ENCODE measurements at regions not wholly inside any gene's neighbourhood (a gene's known extent, or its start where the extent isn't known, plus 50 kb on each side); places are given as distances from the start of the nearest gene placed in this dataset.
A peak's percentile ranks its signal among the peaks of the same experiment; 100 is the strongest.
"Not testable (repeated sequence)": the region's sequence is repeated elsewhere in the genome, so short reads cannot be mapped to it uniquely, and the experiment has no call there.

DNA sequence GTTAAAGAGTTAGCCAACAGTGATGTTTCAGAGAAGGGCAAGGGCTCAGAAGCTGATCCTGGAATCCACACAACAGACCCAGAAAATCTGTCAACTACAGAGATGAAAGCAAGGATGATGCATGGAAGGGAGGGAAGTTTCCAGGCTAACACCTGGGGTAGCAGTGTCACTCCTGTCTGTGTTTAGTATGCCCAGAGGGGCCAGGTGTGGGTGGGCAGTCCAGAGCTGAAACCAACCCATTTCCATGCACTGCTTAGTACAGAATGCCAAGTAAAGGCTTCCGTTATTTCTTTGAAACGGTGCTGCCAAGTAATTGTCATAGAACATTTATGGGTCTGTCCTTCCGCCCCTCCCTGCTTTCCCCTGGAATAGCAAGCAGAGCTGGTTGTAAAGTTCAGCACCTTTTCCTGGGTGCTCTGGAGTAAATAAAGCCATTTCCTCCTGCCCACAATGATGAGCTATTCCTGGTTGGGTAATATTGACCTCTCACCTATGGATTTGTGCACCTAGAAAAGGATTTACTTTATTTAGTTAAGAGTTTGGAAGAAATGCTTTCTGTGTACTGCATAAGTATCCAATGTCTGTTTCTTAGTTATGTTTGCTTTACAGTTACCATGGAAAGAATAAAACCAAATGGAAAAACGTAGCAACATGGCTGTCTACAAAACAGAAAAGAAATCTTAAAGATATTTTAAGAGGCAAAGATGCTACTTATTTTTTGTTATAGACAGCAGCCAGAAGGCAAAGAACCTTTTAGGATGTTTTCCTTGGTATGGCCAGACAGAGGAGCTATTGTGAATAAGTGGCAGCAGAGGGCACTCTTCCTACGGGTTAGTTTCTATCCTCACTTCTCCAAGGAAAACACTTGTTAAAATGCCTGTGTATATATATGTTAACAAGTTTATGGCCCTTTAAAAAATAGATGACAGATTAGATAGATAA, 71.7 kb downstream of the PRR15 start:
- H3K27me3 ChIP-seq; H3K4me3 ChIP-seq; H3K4me1 ChIP-seq; DNase-seq; H3K9me3 ChIP-seq; intact Hi-C loops (cut with DNase I); H3K27ac ChIP-seq; H3K36me3 ChIP-seq: not testable (repeated sequence)
- peak; percentile 59 to 89 (median 82) for ATAC-seq
- TF ChIP-seq, protein P1, sequence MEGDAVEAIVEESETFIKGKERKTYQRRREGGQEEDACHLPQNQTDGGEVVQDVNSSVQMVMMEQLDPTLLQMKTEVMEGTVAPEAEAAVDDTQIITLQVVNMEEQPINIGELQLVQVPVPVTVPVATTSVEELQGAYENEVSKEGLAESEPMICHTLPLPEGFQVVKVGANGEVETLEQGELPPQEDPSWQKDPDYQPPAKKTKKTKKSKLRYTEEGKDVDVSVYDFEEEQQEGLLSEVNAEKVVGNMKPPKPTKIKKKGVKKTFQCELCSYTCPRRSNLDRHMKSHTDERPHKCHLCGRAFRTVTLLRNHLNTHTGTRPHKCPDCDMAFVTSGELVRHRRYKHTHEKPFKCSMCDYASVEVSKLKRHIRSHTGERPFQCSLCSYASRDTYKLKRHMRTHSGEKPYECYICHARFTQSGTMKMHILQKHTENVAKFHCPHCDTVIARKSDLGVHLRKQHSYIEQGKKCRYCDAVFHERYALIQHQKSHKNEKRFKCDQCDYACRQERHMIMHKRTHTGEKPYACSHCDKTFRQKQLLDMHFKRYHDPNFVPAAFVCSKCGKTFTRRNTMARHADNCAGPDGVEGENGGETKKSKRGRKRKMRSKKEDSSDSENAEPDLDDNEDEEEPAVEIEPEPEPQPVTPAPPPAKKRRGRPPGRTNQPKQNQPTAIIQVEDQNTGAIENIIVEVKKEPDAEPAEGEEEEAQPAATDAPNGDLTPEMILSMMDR (IDR thresholded peaks at IDR 0.05), result peak; percentile 37 to 70 (median 56)
- WGBS (ENCODE audit: insufficient coverage, low coverage, low lambda C conversion rate, missing lambda C conversion rate), result 0% methylated on average over 2 of the region's 5 CpGs

DNA sequence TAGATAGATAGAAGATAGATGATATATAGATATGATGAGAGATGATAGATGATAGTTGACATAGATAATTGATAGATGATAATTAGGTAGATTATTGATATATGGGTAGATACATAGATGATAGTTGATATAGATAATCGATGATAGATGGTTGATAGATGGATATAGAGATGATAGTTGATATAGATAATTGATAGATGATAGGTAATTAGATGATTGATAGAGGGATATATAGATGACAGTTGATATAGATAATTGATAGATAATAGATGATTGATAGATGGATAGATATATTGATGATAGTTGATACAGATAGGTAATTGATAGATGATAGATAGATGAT, 72.3 kb downstream of the PRR15 start:
- no peak overlapping the region for H3K4me3 ChIP-seq
- DNase-seq (no peak), ATAC-seq (no peak)
- 75% methylated on average over 1 of the region's 1 CpG for WGBS (ENCODE audit: insufficient coverage, low coverage, low lambda C conversion rate, missing lambda C conversion rate)
- no peaks in the 10 kb centered on the region for H3K27me3 ChIP-seq
- H3K36me3 ChIP-seq, result no peaks in the 10 kb centered on the region
- TF ChIP-seq, protein P1 (IDR thresholded peaks at IDR 0.05), result peak in 1 of 4 donors; percentile 9
- no peak for TF ChIP-seq POLR2A (IDR thresholded peaks at IDR 0.05)
- intact Hi-C loops (cut with DNase I), result no loop called here
- H3K4me1 ChIP-seq, result no peaks in the 10 kb centered on the region
- no peaks in the 10 kb centered on the region for H3K9me3 ChIP-seq
- no peak overlapping the region for H3K27ac ChIP-seq

DNA sequence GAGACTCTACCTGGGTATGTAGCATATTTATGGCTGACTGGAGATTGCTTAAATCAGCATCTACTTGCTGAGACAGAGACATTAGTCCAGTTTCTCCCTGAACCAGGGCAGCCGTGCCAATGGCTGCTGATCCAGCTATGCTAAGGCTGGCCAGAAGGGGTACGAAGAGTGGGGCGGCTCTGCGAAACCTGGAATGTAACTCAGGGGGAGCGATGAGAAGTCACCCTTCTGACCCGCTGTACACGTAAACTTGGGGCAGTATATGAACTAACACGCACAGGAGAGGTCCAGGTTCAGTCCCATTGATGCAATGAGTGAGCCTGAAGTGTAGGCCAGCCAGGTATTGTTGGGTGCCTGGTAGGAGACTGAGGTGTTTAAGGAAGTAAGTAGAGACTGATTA, 73.7 kb downstream of the PRR15 start:
- Histone ChIP-seq H3K9me3 (no peaks in the 10 kb centered on the region), H3K4me3 (no peak overlapping the region), H3K36me3 (no peaks in the 10 kb centered on the region), H3K27ac (no peak overlapping the region), H3K27me3 (no peaks in the 10 kb centered on the region), H3K4me1 (no peaks in the 10 kb centered on the region)
- ATAC-seq, result no peak
- 100% methylated on average over 2 of the region's 8 CpGs for WGBS (ENCODE audit: insufficient coverage, low coverage, low lambda C conversion rate, missing lambda C conversion rate)
- DNase-seq, result no peak
- intact Hi-C loops (cut with DNase I), result no loop called here
- TF ChIP-seq, protein P1 (IDR thresholded peaks at IDR 0.05), result no peak
- no peak for TF ChIP-seq POLR2A (IDR thresholded peaks at IDR 0.05)

DNA sequence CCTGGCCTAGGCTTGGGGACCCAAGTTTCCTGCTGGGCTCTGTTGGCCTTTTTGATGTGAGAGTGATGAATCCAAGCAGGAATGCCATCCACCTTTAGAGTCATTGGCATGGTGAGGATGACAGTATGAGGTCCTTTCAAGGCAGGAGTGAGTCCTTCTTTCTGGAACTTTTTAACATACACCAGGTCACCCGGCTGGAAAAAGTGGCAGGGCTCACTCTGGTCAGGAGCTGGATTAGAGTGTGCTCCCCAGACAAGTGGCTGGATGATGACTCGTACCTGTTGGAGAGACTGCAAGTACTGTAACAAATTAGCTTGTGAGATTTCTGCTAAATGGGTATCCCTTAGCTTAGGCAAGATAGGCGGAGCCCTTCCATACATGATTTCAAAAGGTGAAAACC, 75.2 kb downstream of the PRR15 start:
- H3K27ac ChIP-seq; H3K4me3 ChIP-seq; DNase-seq; H3K27me3 ChIP-seq; intact Hi-C loops (cut with DNase I); H3K4me1 ChIP-seq; ATAC-seq; H3K36me3 ChIP-seq; H3K9me3 ChIP-seq: not testable (repeated sequence)
- 100% methylated on average over 2 of the region's 3 CpGs for WGBS (ENCODE audit: insufficient coverage, low coverage, low lambda C conversion rate, missing lambda C conversion rate)

DNA sequence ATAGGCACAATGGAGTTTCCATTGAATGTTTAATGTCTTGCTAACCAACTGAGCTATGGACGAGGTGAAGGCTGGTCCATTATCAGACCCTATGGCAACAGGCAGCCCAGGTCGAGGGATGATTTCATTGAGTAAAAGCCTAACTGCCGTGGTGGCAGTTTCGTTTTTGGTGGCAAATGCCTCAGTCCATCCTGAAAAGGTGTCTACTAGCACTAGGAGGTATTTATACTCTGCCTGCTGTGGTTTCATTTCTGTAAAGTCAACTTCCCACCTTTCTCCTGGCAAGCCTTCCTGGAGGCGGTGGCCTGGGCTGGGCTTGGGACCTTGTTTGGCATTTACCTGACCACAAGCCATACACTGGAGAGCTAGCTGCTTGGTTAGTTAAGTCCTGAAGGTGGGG, 75.8 kb downstream of the PRR15 start:
- 73% methylated on average over 4 of the region's 5 CpGs for WGBS (ENCODE audit: insufficient coverage, low coverage, low lambda C conversion rate, missing lambda C conversion rate)
- Histone ChIP-seq H3K4me3 (no peak overlapping the region), H3K36me3 (no peaks in the 10 kb centered on the region), H3K27me3 (no peaks in the 10 kb centered on the region), H3K4me1 (no peaks in the 10 kb centered on the region), H3K9me3 (no peaks in the 10 kb centered on the region), H3K27ac (no peak overlapping the region)
- TF ChIP-seq, protein P1 (IDR thresholded peaks at IDR 0.05), result no peak
- TF ChIP-seq POLR2A (IDR thresholded peaks at IDR 0.05), result no peak
- no peak for DNase-seq
- ATAC-seq, result no peak
- intact Hi-C loops (cut with DNase I), result no loop called here

Measured in right lobe of liver (tissue), 6 donors.